Left ventricle myocardium inferior (tissue), 1 donor: ENCODE measurements at regions not wholly inside any gene's neighbourhood (a gene's known extent, or its start where the extent isn't known, plus 50 kb on each side); places are given as distances from the start of the nearest gene placed in this dataset.

Experiments
- DNase-seq: peaks from one replicate; pipeline ENCODE4 v3.0.0-alpha.2; 2020
- H3K27ac ChIP-seq: fragments of 200-600 bp; replicated peaks from 2 replicates; pipeline ENCODE4 v1.8.0; 2021
- H3K27me3 ChIP-seq: fragments of 200-600 bp; 2 replicates; pipeline ENCODE4 v1.8.0; 2021; ENCODE audit warnings: low read depth
- H3K36me3 ChIP-seq: fragments of 200-600 bp; 2 replicates; pipeline ENCODE4 v1.8.0; 2021
- H3K4me1 ChIP-seq: fragments of 200-600 bp; 2 replicates; pipeline ENCODE4 v1.8.0; 2021
- H3K4me3 ChIP-seq: fragments of 200-600 bp; 2 replicates; pipeline ENCODE4 v1.8.0; 2021; ENCODE audit warnings: mild to moderate bottlenecking, moderate library complexity
- H3K9me3 ChIP-seq: fragments of 200-600 bp; replicated peaks from 2 replicates; pipeline ENCODE4 v1.8.0; 2021
- CTCF ChIP-seq: fragments of 200-600 bp; IDR thresholded peaks from 2 replicates; pipeline ENCODE4 v1.8.0; 2021; ENCODE audit warnings: antibody characterized with exemption, mild to moderate bottlenecking, borderline replicate concordance
- intact Hi-C: fragments of 100-400 bp; cut with micrococcal nuclease; formaldehyde crosslinking; loops from one replicate; pipeline ENCODE4 v1.11.0; 2022
- donor health status: DM: no; HTN: yes; CAD: no; lungs with severe emphysema.

GRCh38 chr5:67333171-67333570, 136.6 kb upstream of the CD180 start:
- H3K4me3 ChIP-seq: no peak overlapping the region
- intact Hi-C loops: no loop called here
- H3K27ac ChIP-seq: no peak overlapping the region
- H3K9me3 ChIP-seq: peaks cover 28% of the 10 kb centered on the region
- no peak for TF ChIP-seq CTCF
- DNase-seq: no peak
- no peaks in the 10 kb centered on the region for H3K4me1 ChIP-seq
- H3K27me3 ChIP-seq: no peaks in the 10 kb centered on the region
- H3K36me3 ChIP-seq: no peaks in the 10 kb centered on the region

DNA sequence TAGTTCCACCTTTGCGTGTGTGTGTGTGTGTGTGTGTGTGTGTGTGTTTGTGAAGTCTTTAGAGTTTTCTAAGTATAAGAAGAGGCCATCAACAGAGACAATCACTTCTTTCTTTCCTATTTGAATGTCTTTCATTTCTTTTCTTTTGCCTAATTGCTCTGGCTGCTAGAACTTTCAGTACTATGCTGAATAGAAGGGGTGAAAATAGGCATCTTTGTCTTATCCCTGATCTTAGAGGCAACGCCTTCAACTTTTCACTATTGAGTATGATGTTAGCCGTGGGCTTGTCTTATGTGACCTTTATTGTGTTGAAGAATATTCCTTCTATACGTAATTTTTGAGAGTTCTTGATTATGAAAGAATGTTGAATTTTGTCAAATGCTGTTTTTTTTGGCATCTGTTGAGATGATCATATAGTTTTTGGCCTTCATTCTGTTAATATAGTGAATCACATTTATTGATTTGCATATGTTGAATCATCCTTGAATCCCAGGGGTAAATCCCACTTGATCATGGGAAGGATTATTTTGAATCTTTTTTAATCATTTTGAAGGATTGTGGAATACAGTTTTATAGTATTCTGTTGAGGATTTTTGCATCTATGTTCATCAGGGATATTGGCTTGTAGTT, 134.8 kb upstream of the CD180 start:
- no peak for TF ChIP-seq CTCF
- H3K4me1 ChIP-seq: no peaks in the 10 kb centered on the region
- no peak overlapping the region for H3K27ac ChIP-seq
- intact Hi-C loops: no loop called here
- DNase-seq: no peak
- H3K27me3 ChIP-seq: no peaks in the 10 kb centered on the region
- no peak overlapping the region for H3K4me3 ChIP-seq
- H3K9me3 ChIP-seq: peaks cover 28% of the 10 kb centered on the region
- H3K36me3 ChIP-seq: no peaks in the 10 kb centered on the region

DNA sequence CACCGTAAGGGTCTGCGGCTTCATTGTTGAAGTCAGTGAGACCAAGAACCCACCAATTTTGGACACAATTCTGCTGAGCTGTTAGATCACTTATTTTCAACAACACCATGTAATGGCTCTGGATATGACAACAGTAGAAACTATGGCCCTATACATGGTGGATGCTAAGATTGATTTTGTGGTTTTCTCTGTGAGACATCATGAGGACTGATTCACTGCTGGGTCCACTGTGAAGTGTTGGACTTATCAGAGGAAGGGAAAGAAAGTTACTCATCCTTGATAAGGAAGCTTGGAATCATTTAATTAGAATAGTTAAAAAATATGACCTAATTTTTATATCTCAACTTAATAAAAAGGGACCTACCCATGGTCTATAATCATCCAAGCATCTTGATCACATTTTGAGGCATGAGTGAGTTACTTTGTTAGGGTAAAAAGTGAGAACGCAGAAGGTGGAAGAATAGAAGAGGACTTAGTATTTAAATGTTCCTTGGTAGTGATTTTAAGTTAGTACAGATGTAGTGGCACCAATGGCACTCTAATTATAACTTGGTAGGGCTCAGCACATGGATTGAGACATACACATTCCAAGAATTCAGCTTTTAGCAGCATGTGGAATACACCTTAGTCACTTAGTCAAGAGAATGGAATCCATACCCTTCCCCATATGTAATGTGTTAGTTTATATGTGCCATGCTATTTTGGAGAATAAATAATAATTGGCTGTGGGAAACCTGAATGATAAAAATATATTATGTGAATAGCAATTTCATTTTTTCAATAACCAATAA, 123.5 kb upstream of the CD180 start:
- TF ChIP-seq CTCF: no peak
- intact Hi-C loops: no loop called here
- DNase-seq: no peak

DNA sequence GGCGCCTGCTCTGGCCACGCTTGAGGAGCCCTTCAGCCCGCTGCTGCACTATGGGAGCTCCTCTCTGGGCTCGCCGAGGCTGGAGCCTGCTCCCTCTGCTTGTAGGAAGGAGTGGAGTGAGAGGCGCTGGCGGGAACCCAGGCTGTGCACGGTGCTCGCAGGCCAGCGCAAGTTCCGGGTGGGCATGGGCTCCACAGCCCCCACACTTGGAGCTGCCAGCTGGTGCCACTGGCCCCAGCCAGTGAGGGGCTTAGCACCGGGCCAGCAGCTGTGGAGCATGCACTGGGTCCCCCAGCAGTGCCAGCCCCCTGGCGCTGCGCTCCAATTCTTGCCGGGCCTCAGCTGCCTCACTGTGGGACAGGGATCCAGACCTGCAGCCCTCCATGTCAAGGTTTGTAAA, 122.1 kb upstream of the CD180 start:
- H3K4me3 ChIP-seq: no peak overlapping the region
- no peak for TF ChIP-seq CTCF
- no peaks in the 10 kb centered on the region for H3K4me1 ChIP-seq
- H3K36me3 ChIP-seq: no peaks in the 10 kb centered on the region
- intact Hi-C loops: no loop called here
- DNase-seq: no peak
- no peaks in the 10 kb centered on the region for H3K27me3 ChIP-seq
- peaks cover 6% of the 10 kb centered on the region for H3K9me3 ChIP-seq
- no peak overlapping the region for H3K27ac ChIP-seq

More for the DNA sequence above, 123.5 kb upstream of the CD180 start:
- Histone ChIP-seq H3K27me3 (no peaks in the 10 kb centered on the region), H3K4me3 (no peak overlapping the region), H3K4me1 (no peaks in the 10 kb centered on the region), H3K9me3 (no peaks in the 10 kb centered on the region), H3K27ac (no peak overlapping the region), H3K36me3 (no peaks in the 10 kb centered on the region)

- Histone ChIP-seq H3K9me3 (peaks cover 16% of the 10 kb centered on the region), H3K27ac (no peak overlapping the region), H3K4me1 (no peaks in the 10 kb centered on the region), H3K36me3 (no peaks in the 10 kb centered on the region), H3K4me3 (no peak overlapping the region), H3K27me3 (no peaks in the 10 kb centered on the region)
- DNase-seq: no peak
- TF ChIP-seq CTCF: no peak
- intact Hi-C loops: no loop called here
Observed at GRCh38 chr5:67317603-67318002, 121.0 kb upstream of the CD180 start.
